ENCODE measurements at regions not wholly inside any gene's neighbourhood (a gene's known extent, or its start where the extent isn't known, plus 50 kb on each side); places are given as distances from the start of the nearest gene placed in this dataset.

DNA sequence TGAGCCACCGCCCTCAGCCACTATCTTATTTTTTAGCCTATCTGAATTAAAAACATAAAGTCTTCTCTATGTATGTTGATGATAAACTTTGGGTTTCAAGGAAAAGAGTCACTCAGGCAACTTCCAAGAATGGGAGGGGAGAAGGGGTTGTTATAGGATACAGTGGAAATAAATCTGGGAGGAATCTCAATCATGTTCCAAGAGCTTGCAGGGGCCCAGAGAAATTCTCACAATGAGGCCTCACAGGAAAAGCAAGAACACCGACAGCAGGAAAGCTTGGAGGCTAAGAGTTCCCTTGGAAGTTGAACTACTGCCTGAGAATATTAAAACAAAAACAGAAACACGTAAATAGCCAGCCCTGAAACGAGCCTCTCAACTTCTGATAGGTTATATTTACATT lies 384.6 kb upstream of the IGFBP7 start:
- no peak overlapping the region for H3K4me3 ChIP-seq (replicated peaks in 1 of 2; ENCODE audit: low read depth in 2 of 2, low read length in 2 of 2)
- TF ChIP-seq, protein P1, sequence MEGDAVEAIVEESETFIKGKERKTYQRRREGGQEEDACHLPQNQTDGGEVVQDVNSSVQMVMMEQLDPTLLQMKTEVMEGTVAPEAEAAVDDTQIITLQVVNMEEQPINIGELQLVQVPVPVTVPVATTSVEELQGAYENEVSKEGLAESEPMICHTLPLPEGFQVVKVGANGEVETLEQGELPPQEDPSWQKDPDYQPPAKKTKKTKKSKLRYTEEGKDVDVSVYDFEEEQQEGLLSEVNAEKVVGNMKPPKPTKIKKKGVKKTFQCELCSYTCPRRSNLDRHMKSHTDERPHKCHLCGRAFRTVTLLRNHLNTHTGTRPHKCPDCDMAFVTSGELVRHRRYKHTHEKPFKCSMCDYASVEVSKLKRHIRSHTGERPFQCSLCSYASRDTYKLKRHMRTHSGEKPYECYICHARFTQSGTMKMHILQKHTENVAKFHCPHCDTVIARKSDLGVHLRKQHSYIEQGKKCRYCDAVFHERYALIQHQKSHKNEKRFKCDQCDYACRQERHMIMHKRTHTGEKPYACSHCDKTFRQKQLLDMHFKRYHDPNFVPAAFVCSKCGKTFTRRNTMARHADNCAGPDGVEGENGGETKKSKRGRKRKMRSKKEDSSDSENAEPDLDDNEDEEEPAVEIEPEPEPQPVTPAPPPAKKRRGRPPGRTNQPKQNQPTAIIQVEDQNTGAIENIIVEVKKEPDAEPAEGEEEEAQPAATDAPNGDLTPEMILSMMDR (IDR thresholded peaks at IDR 0.05; ENCODE audit: low read depth, low read length), result no peak
- DNase-seq (ENCODE audit: low read depth in 2 of 2), result no peak

DNA sequence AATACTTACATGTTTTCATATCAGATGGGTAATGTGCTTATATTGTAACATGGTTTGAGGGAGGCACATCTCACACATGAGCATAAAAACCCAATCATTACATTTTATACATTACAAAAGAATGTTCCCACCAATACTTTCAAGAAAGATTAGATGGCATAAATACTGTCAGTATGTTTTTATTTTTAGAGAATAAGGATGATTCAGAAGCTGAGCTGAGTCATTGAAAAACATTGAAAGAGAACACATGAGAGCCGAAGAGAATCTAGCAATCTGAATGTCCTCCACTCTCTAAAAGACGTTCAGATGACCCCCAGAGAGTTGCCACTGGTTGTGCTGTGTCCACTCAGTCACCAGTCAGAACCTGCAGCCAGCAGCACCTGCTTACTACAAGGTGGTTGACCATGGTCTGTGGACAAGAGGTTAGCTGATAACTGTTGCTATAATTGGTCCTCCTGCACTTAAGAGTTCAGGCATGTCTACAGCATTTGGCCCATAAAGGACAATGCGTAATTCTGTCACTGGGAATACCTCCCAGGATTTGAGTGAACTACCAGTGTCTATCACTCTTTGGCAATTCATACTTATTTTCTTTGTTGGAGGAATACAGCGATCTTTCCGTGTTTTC lies 382.2 kb upstream of the IGFBP7 start:
- H3K4me3 ChIP-seq (replicated peaks in 1 of 2; ENCODE audit: low read depth in 2 of 2, low read length in 2 of 2), result no peak overlapping the region
- TF ChIP-seq, protein P1 (IDR thresholded peaks at IDR 0.05; ENCODE audit: low read depth, low read length), result no peak
- DNase-seq (ENCODE audit: low read depth in 2 of 2), result peak in 1 of 2 donors; percentile 2

DNA sequence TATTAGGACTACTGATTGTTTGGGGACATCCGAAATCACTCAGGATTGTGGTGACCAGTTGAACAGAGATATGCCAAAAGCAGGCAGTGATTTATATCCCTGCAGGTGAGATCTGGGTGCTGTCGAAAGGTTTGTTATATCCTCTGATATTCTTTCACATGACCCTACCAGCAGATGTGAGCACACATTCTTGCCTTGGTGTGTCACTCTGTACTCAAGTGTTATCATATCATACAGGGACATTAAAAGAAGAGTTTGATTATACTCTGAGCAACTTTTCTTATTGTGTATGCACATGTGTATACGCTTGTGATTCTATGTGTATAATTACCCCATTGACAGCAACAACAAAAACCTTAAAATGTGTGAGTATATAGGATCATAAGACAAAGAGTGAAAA lies 381.2 kb upstream of the IGFBP7 start:
- DNase-seq (ENCODE audit: low read depth in 2 of 2), result no peak
- H3K4me3 ChIP-seq (replicated peaks in 1 of 2; ENCODE audit: low read depth in 2 of 2, low read length in 2 of 2), result no peak overlapping the region
- TF ChIP-seq, protein P1 (IDR thresholded peaks at IDR 0.05; ENCODE audit: low read depth, low read length), result no peak

DNA sequence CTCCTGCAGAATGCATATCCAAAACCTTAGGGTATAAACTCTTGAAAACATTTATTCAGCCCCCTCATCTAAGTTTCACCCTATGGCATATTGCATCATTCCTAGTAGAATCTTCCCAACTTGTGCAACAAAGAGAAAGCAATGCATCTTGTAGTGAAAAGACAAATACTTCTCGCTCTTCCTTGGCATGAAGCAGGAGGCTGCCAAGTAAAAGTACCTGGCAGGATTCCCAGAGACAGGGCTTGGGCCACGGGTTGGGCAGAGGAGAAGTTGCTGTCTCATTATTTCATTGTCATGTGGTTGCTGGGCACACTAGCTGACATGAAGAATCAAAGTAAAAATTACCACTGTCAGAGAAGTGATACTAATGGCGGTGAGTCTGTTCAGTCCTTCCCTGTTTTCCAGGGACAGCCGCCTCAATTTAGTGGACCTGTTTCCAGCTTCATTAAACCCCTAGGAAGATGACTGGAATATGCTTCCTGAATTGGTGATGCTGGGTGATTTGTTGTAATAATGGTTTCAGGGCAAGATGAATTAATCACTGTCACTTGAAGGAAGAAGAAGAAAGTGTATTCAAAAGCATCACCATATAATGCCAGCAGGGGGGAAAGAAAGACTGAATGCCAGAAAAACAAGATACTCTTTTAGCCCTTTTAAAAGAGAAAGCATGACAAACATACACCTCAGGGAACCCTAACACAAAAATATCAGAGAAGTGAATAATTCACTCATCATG lies 380.5 kb upstream of the IGFBP7 start:
- H3K4me3 ChIP-seq (replicated peaks in 1 of 2; ENCODE audit: low read depth in 2 of 2, low read length in 2 of 2), result no peak overlapping the region
- TF ChIP-seq, protein P1 (IDR thresholded peaks at IDR 0.05; ENCODE audit: low read depth, low read length), result no peak
- DNase-seq (ENCODE audit: low read depth in 2 of 2), result peak in 1 of 2 donors; percentile 10

DNA sequence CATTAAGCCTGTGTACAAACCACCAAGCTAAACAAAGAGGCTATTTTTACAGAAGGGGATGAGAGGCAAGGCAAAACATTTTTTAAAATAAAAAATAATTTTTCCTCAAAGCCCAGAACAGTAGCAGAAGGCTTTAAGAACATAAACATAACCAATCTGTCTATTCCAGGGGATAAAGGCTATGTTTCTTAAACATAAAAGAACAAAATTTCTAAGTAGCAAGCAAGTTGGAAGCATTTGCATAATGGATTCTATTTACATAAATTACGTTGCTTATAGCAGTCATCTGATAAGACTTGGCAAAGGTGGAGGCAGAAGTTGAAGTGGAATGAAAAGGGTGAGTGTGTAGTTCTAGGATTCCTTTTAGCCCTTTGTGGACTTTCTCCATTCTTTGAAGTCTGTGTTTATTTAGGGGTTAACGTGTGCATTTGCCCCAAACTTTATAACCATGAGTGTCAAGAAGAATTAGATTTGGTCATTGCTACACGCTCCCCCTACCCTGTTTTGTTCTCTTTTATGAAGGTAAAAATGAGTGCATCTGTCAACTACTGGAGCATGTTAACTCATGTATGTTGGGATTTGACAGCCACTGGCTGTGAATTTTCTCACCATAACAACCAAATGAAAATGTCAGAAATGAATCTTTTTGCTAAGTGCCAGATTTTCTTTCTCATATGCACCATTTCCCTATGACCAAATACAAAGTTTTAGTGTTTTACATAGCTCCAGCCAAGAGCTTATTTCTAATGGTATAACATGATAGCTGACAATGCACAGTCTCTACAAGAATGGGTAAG lies 378.4 kb upstream of the IGFBP7 start:
- H3K4me3 ChIP-seq (replicated peaks in 1 of 2; ENCODE audit: low read depth in 2 of 2, low read length in 2 of 2), result no peak overlapping the region
- TF ChIP-seq, protein P1 (IDR thresholded peaks at IDR 0.05; ENCODE audit: low read depth, low read length), result no peak
- DNase-seq (ENCODE audit: low read depth in 2 of 2), result no peak

DNA sequence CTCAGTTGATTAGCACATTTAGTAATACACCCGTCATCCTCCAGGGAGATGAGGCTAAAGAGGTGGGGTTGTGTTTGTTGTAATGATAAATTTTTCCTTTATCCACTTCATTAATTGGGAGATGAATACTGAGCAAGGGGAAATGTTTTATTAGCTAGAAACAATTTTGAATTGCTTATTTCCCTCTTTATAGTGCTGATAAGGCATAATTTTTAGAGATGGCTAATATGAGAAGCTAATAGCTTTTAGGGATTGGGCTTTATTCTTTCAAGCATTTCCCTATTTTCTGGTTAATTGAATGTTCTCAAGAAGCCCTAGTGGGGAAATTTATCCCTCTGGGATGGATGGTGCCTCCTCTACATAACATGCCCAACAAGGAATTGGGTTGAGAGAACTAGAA lies 365.2 kb upstream of the IGFBP7 start:
- TF ChIP-seq, protein P1 (IDR thresholded peaks at IDR 0.05; ENCODE audit: low read depth, low read length), result no peak
- no peak overlapping the region for H3K4me3 ChIP-seq (replicated peaks in 1 of 2; ENCODE audit: low read depth in 2 of 2, low read length in 2 of 2)
- DNase-seq (ENCODE audit: low read depth in 2 of 2), result no peak

Data from cardiac fibroblast (primary cell).